Kasumi-1 (cell line): ENCODE measurements at regions not wholly inside any gene's neighbourhood (a gene's known extent, or its start where the extent isn't known, plus 50 kb on each side); places are given as distances from the start of the nearest gene placed in this dataset.
"Not testable (repeated sequence)": the region's sequence is repeated elsewhere in the genome, so short reads cannot be mapped to it uniquely, and the experiment has no call there.

Experiments
- DNase-seq, 2 experiments: peaks; one replicate each; lab custom pipeline; 2025; lab: John Stamatoyannopoulos, UW

GRCh38 chr1:148264374-148265276 lies 112.5 kb upstream of the NBPF11 start:
- DNase-seq: no peak

GRCh38 chr1:148263906-148264255 lies 111.8 kb upstream of the NBPF11 start:
- DNase-seq: no peak

GRCh38 chr1:148263128-148263905 lies 111.2 kb upstream of the NBPF11 start:
- no peak for DNase-seq

GRCh38 chr1:148261684-148262083 lies 109.6 kb upstream of the NBPF11 start:
- not testable (repeated sequence) for DNase-seq

- not testable (repeated sequence) for DNase-seq
Measured at GRCh38 chr1:148257886-148258285, 105.8 kb upstream of the NBPF11 start.

- peak in 1 of 2 experiments; percentile 14 for DNase-seq
Measured at GRCh38 chr1:148254611-148255429, 102.7 kb upstream of the NBPF11 start.

- not testable (repeated sequence) for DNase-seq
Measured at GRCh38 chr1:148253808-148254207, 101.7 kb upstream of the NBPF11 start.

- not testable (repeated sequence) for DNase-seq
Measured at GRCh38 chr1:148248798-148249197, 96.7 kb upstream of the NBPF11 start.

GRCh38 chr1:148246258-148246861 lies 94.3 kb upstream of the NBPF11 start:
- DNase-seq: not testable (repeated sequence)

- not testable (repeated sequence) for DNase-seq
Measured at GRCh38 chr1:148245843-148246242, 93.8 kb upstream of the NBPF11 start.

- DNase-seq: not testable (repeated sequence)
Measured at GRCh38 chr1:148245443-148245842, 93.4 kb upstream of the NBPF11 start.

GRCh38 chr1:148233250-148233649 lies 81.2 kb upstream of the NBPF11 start:
- DNase-seq: not testable (repeated sequence)

GRCh38 chr1:148228846-148229245 lies 76.8 kb upstream of the NBPF11 start:
- DNase-seq: not testable (repeated sequence)

- DNase-seq: not testable (repeated sequence)
Measured at GRCh38 chr1:148222399-148223159, 70.5 kb upstream of the NBPF11 start.

- not testable (repeated sequence) for DNase-seq
Measured at GRCh38 chr1:148221593-148221992, 69.5 kb upstream of the NBPF11 start.

GRCh38 chr1:148219229-148219628 lies 67.1 kb upstream of the NBPF11 start:
- DNase-seq: not testable (repeated sequence)

GRCh38 chr1:148211191-148211590 lies 59.1 kb upstream of the NBPF11 start:
- not testable (repeated sequence) for DNase-seq

GRCh38 chr1:148210624-148211023 lies 58.5 kb upstream of the NBPF11 start:
- DNase-seq: not testable (repeated sequence)

GRCh38 chr1:148210166-148210565 lies 58.1 kb upstream of the NBPF11 start:
- not testable (repeated sequence) for DNase-seq

GRCh38 chr1:148202013-148202412 lies 49.9 kb upstream of the NBPF11 start:
- DNase-seq: not testable (repeated sequence)
